Mesenchymal stem cell (in vitro differentiated cells and primary cell): ENCODE measurements at regions not wholly inside any gene's neighbourhood (a gene's known extent, or its start where the extent isn't known, plus 50 kb on each side); places are given as distances from the start of the nearest gene placed in this dataset.

ENCODE experiments used
- DNase-seq: peaks from one replicate; pipeline ENCODE4 v3.0.0-alpha.2; 2013
- H2AFZ ChIP-seq: one replicate; pipeline ENCODE4 v1.6.1; 2013; ENCODE audit warnings: low read depth, mild to moderate bottlenecking, control low read depth, inconsistent platforms, low read length, moderate library complexity
- H2AK5ac ChIP-seq: 2 replicates; pipeline ENCODE4 v1.6.1; 2013; ENCODE audit warnings: low read length, moderate library complexity, mild to moderate bottlenecking, inconsistent platforms; ENCODE audit not compliant: severe bottlenecking
- H2BK120ac ChIP-seq: one replicate; pipeline ENCODE4 v1.6.1; 2013; ENCODE audit warnings: low read depth, mild to moderate bottlenecking, inconsistent platforms, low read length, moderate library complexity
- H2BK12ac ChIP-seq, 2 experiments: one replicate each; pipeline ENCODE4 v1.6.1; 2013; ENCODE audit warnings: inconsistent platforms in 2 of 2, low read length in 2 of 2, mild to moderate bottlenecking in 2 of 2, moderate library complexity in 2 of 2, control low read depth in 1 of 2
- H2BK15ac ChIP-seq: one replicate; pipeline ENCODE4 v1.6.1; 2013; ENCODE audit warnings: mild to moderate bottlenecking, low read depth, inconsistent platforms; ENCODE audit not compliant: poor library complexity, severe bottlenecking
- H2BK5ac ChIP-seq: 2 replicates; pipeline ENCODE4 v1.6.1; 2013; ENCODE audit warnings: low read depth, mild to moderate bottlenecking, low read length, control low read depth, inconsistent platforms; ENCODE audit not compliant: poor library complexity, severe bottlenecking
- H3K14ac ChIP-seq, 2 experiments: one replicate each; pipeline ENCODE4 v1.6.1; 2013; ENCODE audit warnings: inconsistent platforms in 2 of 2, low read length in 2 of 2, control low read depth in 1 of 2, mild to moderate bottlenecking in 1 of 2, moderate library complexity in 1 of 2
- H3K18ac ChIP-seq, 2 experiments: one replicate each; pipeline ENCODE4 v1.6.1; 2013; ENCODE audit warnings: inconsistent platforms in 2 of 2, low read length in 2 of 2, control low read depth in 1 of 2, low read depth in 1 of 2, mild to moderate bottlenecking in 1 of 2
- H3K23ac ChIP-seq, 2 experiments: one replicate each; pipeline ENCODE4 v1.6.1; 2013; ENCODE audit warnings: inconsistent platforms in 2 of 2, low read length in 2 of 2, mild to moderate bottlenecking in 2 of 2, moderate library complexity in 2 of 2, control low read depth in 1 of 2
- H3K27ac ChIP-seq: 2 replicates; pipeline ENCODE4 v1.5.1; 2013; ENCODE audit warnings: mild to moderate bottlenecking, moderate library complexity, low read length, control low read depth, inconsistent platforms; ENCODE audit not compliant: poor library complexity, severe bottlenecking
- H3K27me3 ChIP-seq, 2 experiments: 2 replicates each; pipeline versions ENCODE4 v1.6.1 to v1.7.0; 2013; ENCODE audit warnings: low read length in 2 of 2, mild to moderate bottlenecking in 2 of 2, moderate library complexity in 2 of 2, control low read depth in 1 of 2, inconsistent platforms in 1 of 2; ENCODE audit not compliant: control insufficient read depth in 1 of 2, insufficient read depth in 1 of 2
- H3K36me3 ChIP-seq, 2 experiments: 2 replicates each; pipeline versions ENCODE4 v1.6.1 to v1.7.0; 2013; ENCODE audit warnings: low read length in 2 of 2, control low read depth in 1 of 2, inconsistent platforms in 1 of 2, low read depth in 1 of 2, mild to moderate bottlenecking in 1 of 2; ENCODE audit not compliant: insufficient read depth in 2 of 2, control insufficient read depth in 1 of 2
- H3K4ac ChIP-seq, 2 experiments: one replicate each; pipeline ENCODE4 v1.6.1; 2013; ENCODE audit warnings: inconsistent platforms in 2 of 2, low read length in 2 of 2, mild to moderate bottlenecking in 2 of 2, moderate library complexity in 2 of 2, control low read depth in 1 of 2, low read depth in 1 of 2
- H3K4me1 ChIP-seq: 2 replicates; pipeline ENCODE4 v1.6.1; 2013; ENCODE audit warnings: low read depth, low read length, control low read depth; ENCODE audit not compliant: control insufficient read depth, insufficient read depth
- H3K4me2 ChIP-seq: 2 replicates; pipeline ENCODE4 v1.6.1; 2013; ENCODE audit warnings: low read length, mild to moderate bottlenecking, inconsistent platforms; ENCODE audit not compliant: poor library complexity, severe bottlenecking
- H3K4me3 ChIP-seq, 2 experiments: 2 replicates each; pipeline versions ENCODE4 v1.5.1 to v1.7.0; 2013; ENCODE audit warnings: low read length in 2 of 2, mild to moderate bottlenecking in 2 of 2, control low read depth in 1 of 2, low read depth in 1 of 2; ENCODE audit not compliant: insufficient read depth in 1 of 2
- H3K79me1 ChIP-seq: replicated peaks from 2 replicates; pipeline ENCODE4 v1.6.1; 2013; ENCODE audit warnings: mild to moderate bottlenecking, control low read depth, low read length, inconsistent platforms; ENCODE audit not compliant: poor library complexity, severe bottlenecking
- H3K9ac ChIP-seq: 2 replicates; pipeline ENCODE4 v1.7.0; 2013; ENCODE audit warnings: mild to moderate bottlenecking, low read length, moderate library complexity
- H3K9me3 ChIP-seq: 2 replicates; pipeline ENCODE4 v1.7.0; 2013; ENCODE audit warnings: mild to moderate bottlenecking, low read length; ENCODE audit not compliant: control insufficient read depth
- H4K8ac ChIP-seq: one replicate; pipeline ENCODE4 v1.6.1; 2013; ENCODE audit warnings: inconsistent platforms, mild to moderate bottlenecking, low read length, moderate library complexity
- H4K91ac ChIP-seq: one replicate; pipeline ENCODE4 v1.6.1; 2013; ENCODE audit warnings: mild to moderate bottlenecking, low read length, inconsistent platforms
- WGBS: methylation state at CpG from one replicate; pipeline ENCODE4 v1.1.7; 2013; ENCODE audit warnings: mixed read lengths; 5-methylcytosine and 5-hydroxymethylcytosine counted together

GRCh38 chr7:142671506-142671905 is 77.8 kb upstream of the PRSS1 start:
- Histone ChIP-seq H3K4me3 (no peak overlapping the region), H3K14ac (no peak overlapping the region), H3K79me1 (no peaks in the 10 kb centered on the region), H2BK120ac (no peak overlapping the region), H3K18ac (no peak overlapping the region), H2AFZ (no peak overlapping the region), H3K9me3 (no peaks in the 10 kb centered on the region), H3K9ac (no peak overlapping the region), H2BK5ac (no peak overlapping the region), H3K4ac (no peak overlapping the region), H3K27ac (no peak overlapping the region), H2BK15ac (no peak overlapping the region), H3K4me2 (no peak overlapping the region), H3K23ac (no peak overlapping the region), H3K36me3 (no peaks in the 10 kb centered on the region), H2BK12ac (no peak overlapping the region), H4K8ac (no peak overlapping the region), H4K91ac (no peak overlapping the region), H3K27me3 (no peaks in the 10 kb centered on the region), H3K4me1 (no peaks in the 10 kb centered on the region), H2AK5ac (no peak overlapping the region)
- 100% methylated on average over 1 of the region's 2 CpGs for WGBS
- DNase-seq, result no peak

GRCh38 chr7:142670511-142670910 is 78.8 kb upstream of the PRSS1 start:
- no peak overlapping the region for H3K23ac ChIP-seq
- H2BK120ac ChIP-seq, result no peak overlapping the region
- no peak overlapping the region for H2BK5ac ChIP-seq
- no peaks in the 10 kb centered on the region for H3K27me3 ChIP-seq
- no peak overlapping the region for H2AK5ac ChIP-seq
- WGBS, result no CpG with 5 or more reads among the region's 1 CpG
- no peak overlapping the region for H2AFZ ChIP-seq
- H3K79me1 ChIP-seq, result no peaks in the 10 kb centered on the region
- H3K9ac ChIP-seq, result no peak overlapping the region
- H3K4me3 ChIP-seq, result no peak overlapping the region
- no peak overlapping the region for H2BK15ac ChIP-seq
- no peak overlapping the region for H3K27ac ChIP-seq
- DNase-seq, result no peak
- H3K36me3 ChIP-seq, result no peaks in the 10 kb centered on the region
- no peak overlapping the region for H4K91ac ChIP-seq
- no peaks in the 10 kb centered on the region for H3K9me3 ChIP-seq
- H3K18ac ChIP-seq, result no peak overlapping the region
- H3K4me1 ChIP-seq, result no peaks in the 10 kb centered on the region
- no peak overlapping the region for H3K4me2 ChIP-seq
- no peak overlapping the region for H4K8ac ChIP-seq
- H2BK12ac ChIP-seq, result no peak overlapping the region
- no peak overlapping the region for H3K4ac ChIP-seq
- no peak overlapping the region for H3K14ac ChIP-seq

- H2AFZ ChIP-seq, result no peak overlapping the region
- no peaks in the 10 kb centered on the region for H3K79me1 ChIP-seq
- no peak overlapping the region for H3K4ac ChIP-seq
- H3K4me2 ChIP-seq, result no peak overlapping the region
- no peak overlapping the region for H3K14ac ChIP-seq
- H3K23ac ChIP-seq, result no peak overlapping the region
- no peak overlapping the region for H4K8ac ChIP-seq
- no peaks in the 10 kb centered on the region for H3K36me3 ChIP-seq
- DNase-seq, result peak; percentile 3
- no peaks in the 10 kb centered on the region for H3K27me3 ChIP-seq
- no peak overlapping the region for H4K91ac ChIP-seq
- no peak overlapping the region for H3K18ac ChIP-seq
- WGBS, result 38% methylated on average over 2 of the region's 2 CpGs
- no peak overlapping the region for H2BK5ac ChIP-seq
- H2BK120ac ChIP-seq, result no peak overlapping the region
- no peaks in the 10 kb centered on the region for H3K9me3 ChIP-seq
- no peak overlapping the region for H2BK15ac ChIP-seq
- H2BK12ac ChIP-seq, result no peak overlapping the region
- H3K4me1 ChIP-seq, result no peaks in the 10 kb centered on the region
- no peak overlapping the region for H3K27ac ChIP-seq
- H3K4me3 ChIP-seq, result no peak overlapping the region
- H3K9ac ChIP-seq, result no peak overlapping the region
- no peak overlapping the region for H2AK5ac ChIP-seq
These were observed 80.1 kb upstream of the PRSS1 start for GRCh38 chr7:142669074-142669654.

GRCh38 chr7:142668495-142668894 is 80.8 kb upstream of the PRSS1 start:
- Histone ChIP-seq H3K18ac (no peak overlapping the region), H3K79me1 (no peaks in the 10 kb centered on the region), H3K9me3 (no peaks in the 10 kb centered on the region), H3K4me1 (no peaks in the 10 kb centered on the region), H2AFZ (no peak overlapping the region), H3K27ac (no peak overlapping the region), H4K8ac (no peak overlapping the region), H4K91ac (no peak overlapping the region), H3K23ac (no peak overlapping the region), H3K4ac (no peak overlapping the region), H2AK5ac (no peak overlapping the region), H2BK12ac (no peak overlapping the region), H3K14ac (no peak overlapping the region), H2BK120ac (no peak overlapping the region), H3K4me3 (no peak overlapping the region), H3K4me2 (no peak overlapping the region), H2BK15ac (no peak overlapping the region), H3K27me3 (no peaks in the 10 kb centered on the region), H2BK5ac (no peak overlapping the region), H3K36me3 (no peaks in the 10 kb centered on the region), H3K9ac (no peak overlapping the region)
- WGBS, result 52% methylated on average over 3 of the region's 4 CpGs
- no peak for DNase-seq
